ENCODE measurements at regions not wholly inside any gene's neighbourhood (a gene's known extent, or its start where the extent isn't known, plus 50 kb on each side); places are given as distances from the start of the nearest gene placed in this dataset.

- TF ChIP-seq BHLHE40 (IDR thresholded peaks at IDR 0.05; ENCODE audit: borderline replicate concordance) (no peak), FOXM1 (IDR thresholded peaks at IDR 0.05; ENCODE audit: borderline replicate concordance) (no peak), FOXA1 (IDR thresholded peaks at IDR 0.05) (no peak), SUZ12 (IDR thresholded peaks at IDR 0.05) (no peak), PKNOX1 (IDR thresholded peaks at IDR 0.05) (no peak), ELF4 (IDR thresholded peaks at IDR 0.05) (no peak), SP1 (IDR thresholded peaks at IDR 0.05) (no peak), ARNT (IDR thresholded peaks at IDR 0.05) (no peak), LEF1 (IDR thresholded peaks at IDR 0.05; ENCODE audit: borderline replicate concordance) (no peak), HDGF (IDR thresholded peaks at IDR 0.05; ENCODE audit: borderline replicate concordance) (no peak), CTBP1 (IDR thresholded peaks at IDR 0.05; ENCODE audit: borderline replicate concordance) (no peak), L3MBTL2 (conservative IDR thresholded peaks at IDR 0.05) (no peak), TARDBP (IDR thresholded peaks at IDR 0.05) (no peak)
These were observed 107.9 kb upstream of the GALNT15 start for GRCh38 chr3:16066545-16066944.

All from HEK293T (cell line).